ENCODE measurements at regions not wholly inside any gene's neighbourhood (a gene's known extent, or its start where the extent isn't known, plus 50 kb on each side); places are given as distances from the start of the nearest gene placed in this dataset.

GRCh38 chr7:130972201-130972600, 238.2 kb upstream of the KLF14 start:
- no peak overlapping the region for H3K4me3 ChIP-seq (ENCODE audit: low read length in 2 of 2)
- no peaks in the 10 kb centered on the region for H3K27me3 ChIP-seq (ENCODE audit: control insufficient read depth in 1 of 2, insufficient read depth in 2 of 2, low read length in 2 of 2)
- H3K36me3 ChIP-seq (ENCODE audit: control insufficient read depth in 2 of 2, insufficient read depth in 2 of 2, low read length in 2 of 2): peaks cover 1 to 7% of the 10 kb centered on the region in 2 donors
- peaks cover 7% of the 10 kb centered on the region for H3K4me1 ChIP-seq (ENCODE audit: control insufficient read depth, insufficient read depth, low read length)
- H3K27ac ChIP-seq (ENCODE audit: low read length): no peak overlapping the region
- no peaks in the 10 kb centered on the region for H3K9me3 ChIP-seq (ENCODE audit: control insufficient read depth in 2 of 2, low read length in 2 of 2)
- no peak overlapping the region for H3K9ac ChIP-seq (ENCODE audit: low read length in 2 of 2)

DNA sequence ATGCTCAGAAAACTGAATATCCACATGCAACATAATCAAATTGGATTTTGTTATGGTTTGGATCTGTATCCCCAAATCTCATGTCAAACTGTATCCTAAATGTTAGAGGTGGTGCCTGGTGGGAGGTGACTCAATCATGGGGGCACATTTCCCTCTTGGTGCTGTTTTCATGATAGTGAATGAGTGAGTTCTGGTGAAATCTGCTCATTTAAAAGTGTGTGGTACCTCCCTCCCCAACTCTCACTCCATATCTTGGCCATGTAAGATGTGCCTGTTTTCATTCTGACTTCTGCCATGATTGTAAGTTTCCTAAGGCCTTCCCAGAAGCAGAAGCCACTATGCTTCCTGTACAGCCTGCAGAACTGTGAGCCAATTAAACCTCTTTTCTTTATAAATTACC, 239.6 kb upstream of the KLF14 start:
- no peaks in the 10 kb centered on the region for H3K27me3 ChIP-seq (ENCODE audit: control insufficient read depth in 1 of 2, insufficient read depth in 2 of 2, low read length in 2 of 2)
- peaks cover 0 to 6% of the 10 kb centered on the region in 2 donors for H3K36me3 ChIP-seq (ENCODE audit: control insufficient read depth in 2 of 2, insufficient read depth in 2 of 2, low read length in 2 of 2)
- H3K9me3 ChIP-seq (ENCODE audit: control insufficient read depth in 2 of 2, low read length in 2 of 2): no peaks in the 10 kb centered on the region
- no peak overlapping the region for H3K4me3 ChIP-seq (ENCODE audit: low read length in 2 of 2)
- peaks cover 7% of the 10 kb centered on the region for H3K4me1 ChIP-seq (ENCODE audit: control insufficient read depth, insufficient read depth, low read length)
- H3K9ac ChIP-seq (ENCODE audit: low read length in 2 of 2): no peak overlapping the region
- no peak overlapping the region for H3K27ac ChIP-seq (ENCODE audit: low read length)

DNA sequence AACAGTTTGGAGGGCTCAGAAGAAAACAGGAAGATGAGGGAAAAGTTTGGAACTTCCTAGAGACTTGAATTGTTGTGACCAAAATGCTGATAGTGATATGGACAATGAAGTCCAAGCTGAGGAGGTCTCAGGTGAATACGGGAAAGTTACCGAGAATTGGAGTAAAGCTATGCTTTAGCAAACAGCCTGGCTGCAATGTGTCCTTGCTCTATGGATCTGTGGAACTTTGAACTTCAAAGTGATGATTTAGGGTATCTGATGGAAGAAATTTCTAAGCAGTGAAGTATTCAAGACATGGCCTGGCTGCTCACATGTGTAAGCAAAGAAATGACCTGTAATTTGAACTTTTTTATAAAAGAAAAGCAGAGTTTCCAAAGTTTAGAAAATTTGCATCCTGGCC, 240.2 kb upstream of the KLF14 start:
- Histone ChIP-seq H3K4me1 (ENCODE audit: control insufficient read depth, insufficient read depth, low read length) (peaks cover 7% of the 10 kb centered on the region), H3K9me3 (ENCODE audit: control insufficient read depth in 2 of 2, low read length in 2 of 2) (no peaks in the 10 kb centered on the region)

GRCh38 chr7:130974794-130975193, 240.8 kb upstream of the KLF14 start:
- H3K27me3 ChIP-seq (ENCODE audit: control insufficient read depth in 1 of 2, insufficient read depth in 2 of 2, low read length in 2 of 2): no peaks in the 10 kb centered on the region
- no peak overlapping the region for H3K9ac ChIP-seq (ENCODE audit: low read length in 2 of 2)
- no peak overlapping the region for H3K4me3 ChIP-seq (ENCODE audit: low read length in 2 of 2)
- no peak overlapping the region for H3K27ac ChIP-seq (ENCODE audit: low read length)
- no peaks in the 10 kb centered on the region for H3K9me3 ChIP-seq (ENCODE audit: control insufficient read depth in 2 of 2, low read length in 2 of 2)
- peaks cover 0 to 6% of the 10 kb centered on the region in 2 donors for H3K36me3 ChIP-seq (ENCODE audit: control insufficient read depth in 2 of 2, insufficient read depth in 2 of 2, low read length in 2 of 2)
- H3K4me1 ChIP-seq (ENCODE audit: control insufficient read depth, insufficient read depth, low read length): peaks cover 7% of the 10 kb centered on the region

More for the DNA sequence above, 240.2 kb upstream of the KLF14 start:
- no peak overlapping the region for H3K9ac ChIP-seq (ENCODE audit: low read length in 2 of 2)
- H3K36me3 ChIP-seq (ENCODE audit: control insufficient read depth in 2 of 2, insufficient read depth in 2 of 2, low read length in 2 of 2): peaks cover 0 to 6% of the 10 kb centered on the region in 2 donors
- H3K4me3 ChIP-seq (ENCODE audit: low read length in 2 of 2): no peak overlapping the region
- H3K27ac ChIP-seq (ENCODE audit: low read length): no peak overlapping the region
- H3K27me3 ChIP-seq (ENCODE audit: control insufficient read depth in 1 of 2, insufficient read depth in 2 of 2, low read length in 2 of 2): no peaks in the 10 kb centered on the region

DNA sequence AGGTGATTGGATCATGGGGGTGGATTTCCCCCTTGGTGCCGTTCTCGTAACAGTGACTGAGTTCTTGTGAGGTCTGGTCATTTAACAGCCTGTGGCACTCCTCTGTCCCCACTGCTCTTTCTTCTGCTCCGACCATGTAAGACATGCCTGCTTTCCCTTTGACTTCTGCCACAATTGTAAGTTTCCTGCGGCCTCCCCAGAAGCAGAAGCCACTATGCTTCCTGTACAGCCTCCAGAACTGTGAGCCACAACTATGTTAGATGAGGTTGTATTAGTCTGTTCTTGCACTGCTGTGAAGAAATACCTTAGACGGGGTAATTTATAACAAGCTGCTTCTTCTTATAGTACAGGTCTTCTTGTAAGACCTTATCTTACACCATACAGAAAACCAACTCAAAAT, 241.7 kb upstream of the KLF14 start:
- H3K27ac ChIP-seq (ENCODE audit: low read length): no peak overlapping the region
- no peaks in the 10 kb centered on the region for H3K27me3 ChIP-seq (ENCODE audit: control insufficient read depth in 1 of 2, insufficient read depth in 2 of 2, low read length in 2 of 2)

DNA sequence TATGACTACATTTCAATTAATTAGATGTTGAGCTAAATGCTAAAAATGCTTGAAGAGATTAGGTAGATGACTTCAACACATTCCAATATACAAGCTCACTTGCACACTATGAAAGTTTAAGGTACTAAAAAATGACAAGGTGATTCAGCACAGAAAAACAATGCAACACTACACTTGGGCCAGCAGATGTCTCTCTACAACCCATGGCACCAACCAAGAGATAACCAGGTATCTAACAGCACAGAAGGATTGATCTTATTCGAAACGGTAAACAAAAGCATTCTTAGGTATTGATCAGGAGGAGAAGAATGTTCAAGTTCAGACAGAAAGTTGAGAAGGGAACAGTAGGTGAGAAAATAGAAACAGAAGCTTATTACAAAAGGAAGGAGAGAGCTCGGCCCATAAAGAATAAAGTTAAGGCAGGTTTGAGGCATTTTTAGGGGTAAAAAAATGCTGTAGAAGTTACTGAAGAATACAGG, 248.2 kb upstream of the KLF14 start:
- Histone ChIP-seq H3K4me1 (ENCODE audit: control insufficient read depth, insufficient read depth, low read length) (peaks cover 24% of the 10 kb centered on the region), H3K27ac (ENCODE audit: low read length) (no peak overlapping the region), H3K27me3 (ENCODE audit: control insufficient read depth in 1 of 2, insufficient read depth in 2 of 2, low read length in 2 of 2) (no peaks in the 10 kb centered on the region), H3K4me3 (ENCODE audit: low read length in 2 of 2) (no peak overlapping the region), H3K9ac (ENCODE audit: low read length in 2 of 2) (no peak overlapping the region), H3K9me3 (ENCODE audit: control insufficient read depth in 2 of 2, low read length in 2 of 2) (no peaks in the 10 kb centered on the region), H3K36me3 (ENCODE audit: control insufficient read depth in 2 of 2, insufficient read depth in 2 of 2, low read length in 2 of 2) (peaks cover 2 to 7% of the 10 kb centered on the region in 2 donors)

More for the DNA sequence above, 241.7 kb upstream of the KLF14 start:
- Histone ChIP-seq H3K4me3 (ENCODE audit: low read length in 2 of 2) (no peak overlapping the region), H3K9me3 (ENCODE audit: control insufficient read depth in 2 of 2, low read length in 2 of 2) (no peaks in the 10 kb centered on the region), H3K9ac (ENCODE audit: low read length in 2 of 2) (no peak overlapping the region), H3K36me3 (ENCODE audit: control insufficient read depth in 2 of 2, insufficient read depth in 2 of 2, low read length in 2 of 2) (peaks cover 0 to 6% of the 10 kb centered on the region in 2 donors), H3K4me1 (ENCODE audit: control insufficient read depth, insufficient read depth, low read length) (peaks cover 2% of the 10 kb centered on the region)

GRCh38 chr7:130982651-130983050, 248.6 kb upstream of the KLF14 start:
- Histone ChIP-seq H3K9ac (ENCODE audit: low read length in 2 of 2) (no peak overlapping the region), H3K36me3 (ENCODE audit: control insufficient read depth in 2 of 2, insufficient read depth in 2 of 2, low read length in 2 of 2) (peaks cover 2 to 7% of the 10 kb centered on the region in 2 donors), H3K9me3 (ENCODE audit: control insufficient read depth in 2 of 2, low read length in 2 of 2) (no peaks in the 10 kb centered on the region), H3K27ac (ENCODE audit: low read length) (no peak overlapping the region), H3K4me3 (ENCODE audit: low read length in 2 of 2) (no peak overlapping the region), H3K4me1 (ENCODE audit: control insufficient read depth, insufficient read depth, low read length) (peaks cover 28% of the 10 kb centered on the region), H3K27me3 (ENCODE audit: control insufficient read depth in 1 of 2, insufficient read depth in 2 of 2, low read length in 2 of 2) (no peaks in the 10 kb centered on the region)

GRCh38 chr7:130985361-130985760, 251.4 kb upstream of the KLF14 start:
- no peaks in the 10 kb centered on the region for H3K9me3 ChIP-seq (ENCODE audit: control insufficient read depth in 2 of 2, low read length in 2 of 2)
- H3K4me1 ChIP-seq (ENCODE audit: control insufficient read depth, insufficient read depth, low read length): peaks cover 36% of the 10 kb centered on the region
- no peak overlapping the region for H3K9ac ChIP-seq (ENCODE audit: low read length in 2 of 2)
- H3K27ac ChIP-seq (ENCODE audit: low read length): peak overlapping the region; percentile 50
- peaks cover 2 to 7% of the 10 kb centered on the region in 2 donors for H3K36me3 ChIP-seq (ENCODE audit: control insufficient read depth in 2 of 2, insufficient read depth in 2 of 2, low read length in 2 of 2)
- H3K4me3 ChIP-seq (ENCODE audit: low read length in 2 of 2): peak overlapping the region in 1 of 2 donors; percentile 2
- no peaks in the 10 kb centered on the region for H3K27me3 ChIP-seq (ENCODE audit: control insufficient read depth in 1 of 2, insufficient read depth in 2 of 2, low read length in 2 of 2)

- Histone ChIP-seq H3K27ac (ENCODE audit: low read length) (peak overlapping the region; percentile 50), H3K36me3 (ENCODE audit: control insufficient read depth in 2 of 2, insufficient read depth in 2 of 2, low read length in 2 of 2) (peaks cover 2 to 7% of the 10 kb centered on the region in 2 donors), H3K9me3 (ENCODE audit: control insufficient read depth in 2 of 2, low read length in 2 of 2) (no peaks in the 10 kb centered on the region), H3K4me3 (ENCODE audit: low read length in 2 of 2) (peak overlapping the region; percentile 2 to 44), H3K4me1 (ENCODE audit: control insufficient read depth, insufficient read depth, low read length) (peaks cover 40% of the 10 kb centered on the region), H3K9ac (ENCODE audit: low read length in 2 of 2) (no peak overlapping the region), H3K27me3 (ENCODE audit: control insufficient read depth in 1 of 2, insufficient read depth in 2 of 2, low read length in 2 of 2) (no peaks in the 10 kb centered on the region)
Observed at GRCh38 chr7:130986261-130986690, 252.3 kb upstream of the KLF14 start.

GRCh38 chr7:130987092-130987491, 253.1 kb upstream of the KLF14 start:
- Histone ChIP-seq H3K9me3 (ENCODE audit: control insufficient read depth in 2 of 2, low read length in 2 of 2) (no peaks in the 10 kb centered on the region), H3K4me3 (ENCODE audit: low read length in 2 of 2) (peak overlapping the region in 1 of 2 donors; percentile 8), H3K9ac (ENCODE audit: low read length in 2 of 2) (no peak overlapping the region), H3K27ac (ENCODE audit: low read length) (peak overlapping the region; percentile 50), H3K27me3 (ENCODE audit: control insufficient read depth in 1 of 2, insufficient read depth in 2 of 2, low read length in 2 of 2) (no peaks in the 10 kb centered on the region), H3K36me3 (ENCODE audit: control insufficient read depth in 2 of 2, insufficient read depth in 2 of 2, low read length in 2 of 2) (peaks cover 2 to 7% of the 10 kb centered on the region in 2 donors), H3K4me1 (ENCODE audit: control insufficient read depth, insufficient read depth, low read length) (peaks cover 43% of the 10 kb centered on the region)

DNA sequence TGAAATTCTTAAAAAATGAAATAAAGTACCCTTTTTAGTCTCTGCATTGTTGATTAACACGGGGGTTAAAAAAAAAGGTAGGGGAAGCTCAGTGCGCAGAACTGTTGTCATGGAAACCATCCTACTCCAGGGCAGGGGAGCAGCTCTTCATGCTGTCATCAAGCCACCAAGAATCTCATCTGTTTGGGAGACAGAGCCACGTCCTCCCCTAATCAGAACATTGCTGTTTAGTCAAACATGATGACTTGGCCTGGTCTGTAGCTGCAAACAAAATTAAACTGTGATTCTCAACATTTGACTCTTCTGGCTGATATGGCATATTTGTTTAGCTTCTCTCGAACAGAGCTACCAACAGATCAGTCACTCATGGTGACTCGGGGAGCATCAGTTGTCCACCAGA, 254.4 kb upstream of the KLF14 start:
- Histone ChIP-seq H3K36me3 (ENCODE audit: control insufficient read depth in 2 of 2, insufficient read depth in 2 of 2, low read length in 2 of 2) (peaks cover 0 to 2% of the 10 kb centered on the region in 2 donors), H3K4me1 (ENCODE audit: control insufficient read depth, insufficient read depth, low read length) (peaks cover 43% of the 10 kb centered on the region), H3K9ac (ENCODE audit: low read length in 2 of 2) (no peak overlapping the region), H3K27ac (ENCODE audit: low read length) (no peak overlapping the region), H3K27me3 (ENCODE audit: control insufficient read depth in 1 of 2, insufficient read depth in 2 of 2, low read length in 2 of 2) (no peaks in the 10 kb centered on the region), H3K4me3 (ENCODE audit: low read length in 2 of 2) (no peak overlapping the region), H3K9me3 (ENCODE audit: control insufficient read depth in 2 of 2, low read length in 2 of 2) (no peaks in the 10 kb centered on the region)

All from stomach smooth muscle (tissue), 2 donors.